IMR-90 (cell line): ENCODE measurements at regions not wholly inside any gene's neighbourhood (a gene's known extent, or its start where the extent isn't known, plus 50 kb on each side); places are given as distances from the start of the nearest gene placed in this dataset.
A peak's percentile ranks its signal among the peaks of the same experiment; 100 is the strongest.

Experiments
- ATAC-seq: fragments of 200-7000 bp; cut with Tn5 transposase; 2 replicates; pipeline ENCODE4 v1.9.1; 2020; ENCODE audit warnings: low read depth, mild to moderate bottlenecking, moderate library complexity
- BruUV-seq: library from RNA; stranded (reverse); fragments of 400-500 nt; replicated peaks from 2 replicates; lab custom pipeline; 2021; lab: Mats Ljungman, UMichigan
- CTCF ChIA-PET: fragments of 300-600 bp; formaldehyde crosslinking; extraction: SDS; loops from one replicate; lab custom pipeline; 2021; ENCODE audit warnings: antibody characterized with exemption; lab: Yijun Ruan, JAX
- POLR2A ChIA-PET: fragments of 300-600 bp; sonication (Branson Sonifier 250); formaldehyde crosslinking; loops from one replicate; lab custom pipeline; 2022; ENCODE audit warnings: antibody characterized with exemption; ENCODE audit not compliant: unreplicated experiment; lab: Charles Lee
- DNase-seq: peaks from one replicate; pipeline ENCODE4 v3.0.0; 2013
- H2AFZ ChIP-seq: replicated peaks from 2 replicates; pipeline ENCODE3; 2013; ENCODE audit warnings: low read length, mild to moderate bottlenecking; ENCODE audit not compliant: poor library complexity
- H2AK5ac ChIP-seq: 2 replicates; pipeline ENCODE4 v1.6.1; 2013; ENCODE audit warnings: low read depth, low read length, inconsistent platforms
- H2AK9ac ChIP-seq: replicated peaks from 2 replicates; pipeline ENCODE3; 2013; ENCODE audit warnings: mild to moderate bottlenecking, low read depth, low read length, moderate library complexity; ENCODE audit not compliant: poor library complexity
- H2BK120ac ChIP-seq: 2 replicates; pipeline ENCODE4 v1.6.1; 2013; ENCODE audit warnings: low read depth, low read length, inconsistent platforms
- H2BK15ac ChIP-seq: 3 replicates; pipeline ENCODE4 v1.6.1; 2013; ENCODE audit warnings: low read depth, low read length, inconsistent platforms
- H2BK20ac ChIP-seq: 2 replicates; pipeline ENCODE4 v1.6.1; 2013; ENCODE audit warnings: low read depth, mild to moderate bottlenecking, inconsistent platforms, low read length, moderate library complexity
- H2BK5ac ChIP-seq: 2 replicates; pipeline ENCODE4 v1.6.1; 2013; ENCODE audit warnings: mild to moderate bottlenecking, low read depth, low read length, inconsistent platforms; ENCODE audit not compliant: poor library complexity, severe bottlenecking
- H3K14ac ChIP-seq: replicated peaks from 2 replicates; pipeline ENCODE4 v1.6.1; 2013; ENCODE audit warnings: low read depth, low read length, inconsistent platforms
- H3K18ac ChIP-seq: 2 replicates; pipeline ENCODE4 v1.6.1; 2013; ENCODE audit warnings: low read depth, low read length, control low read depth
- H3K23ac ChIP-seq: 2 replicates; pipeline ENCODE4 v1.6.1; 2013; ENCODE audit warnings: low read depth, low read length, inconsistent platforms
- H3K27ac ChIP-seq: 2 replicates; pipeline ENCODE4 v1.5.1; 2013; ENCODE audit warnings: mild to moderate bottlenecking, control low read depth, low read length; ENCODE audit not compliant: insufficient read depth
- H3K27me3 ChIP-seq: 2 replicates; pipeline ENCODE4 v1.6.1; 2013; ENCODE audit warnings: low read length; ENCODE audit not compliant: control insufficient read depth, insufficient read depth
- H3K36me3 ChIP-seq: 2 replicates; pipeline ENCODE4 v1.6.1; 2013; ENCODE audit warnings: low read length, mixed read lengths; ENCODE audit not compliant: control insufficient read depth, insufficient read depth
- H3K4ac ChIP-seq: 2 replicates; pipeline ENCODE4 v1.6.1; 2013; ENCODE audit warnings: low read depth, low read length, inconsistent platforms
- H3K4me1 ChIP-seq: 2 replicates; pipeline ENCODE4 v1.6.1; 2013; ENCODE audit warnings: low read length, mixed read lengths; ENCODE audit not compliant: control insufficient read depth, insufficient read depth
- H3K4me2 ChIP-seq: 2 replicates; pipeline ENCODE4 v1.6.1; 2013; ENCODE audit warnings: low read depth, mild to moderate bottlenecking, control low read depth, low read length, moderate library complexity
- H3K4me3 ChIP-seq: 2 replicates; pipeline ENCODE4 v1.5.1; 2013; ENCODE audit warnings: low read depth, mild to moderate bottlenecking, control low read depth, low read length, moderate library complexity; ENCODE audit not compliant: insufficient read depth
- H3K56ac ChIP-seq: 2 replicates; pipeline ENCODE4 v1.6.1; 2013; ENCODE audit warnings: low read length, inconsistent platforms; ENCODE audit not compliant: insufficient read depth; ENCODE audit errors: extremely low read depth
- H3K79me1 ChIP-seq, 2 experiments: 2 replicates each; pipeline ENCODE4 v1.6.1; 2013; ENCODE audit warnings: low read length in 2 of 2, inconsistent platforms in 1 of 2, low read depth in 1 of 2
- H3K9ac ChIP-seq: 2 replicates; pipeline ENCODE4 v1.6.1; 2013; ENCODE audit warnings: low read depth, low read length, control low read depth
- H3K9me1 ChIP-seq: 2 replicates; pipeline ENCODE4 v1.6.1; 2013; ENCODE audit warnings: low read length, inconsistent platforms; ENCODE audit not compliant: insufficient read depth
- H3K9me3 ChIP-seq: 2 replicates; pipeline ENCODE4 v1.6.1; 2013; ENCODE audit warnings: low read length; ENCODE audit not compliant: control insufficient read depth, insufficient read depth
- H4K20me1 ChIP-seq: 2 replicates; pipeline ENCODE4 v1.6.1; 2013; ENCODE audit warnings: low read length, inconsistent platforms; ENCODE audit not compliant: insufficient read depth
- H4K5ac ChIP-seq: 2 replicates; pipeline ENCODE4 v1.6.1; 2013; ENCODE audit warnings: mild to moderate bottlenecking, low read depth, low read length, control low read depth
- H4K8ac ChIP-seq, 2 experiments: 2 replicates each; pipeline ENCODE4 v1.6.1; 2013; ENCODE audit warnings: low read depth in 2 of 2, low read length in 2 of 2, control low read depth in 1 of 2, inconsistent platforms in 1 of 2
- H4K91ac ChIP-seq: 2 replicates; pipeline ENCODE4 v1.6.1; 2013; ENCODE audit warnings: low read depth, low read length, inconsistent platforms; ENCODE audit not compliant: insufficient read depth
- BHLHE40 ChIP-seq: fragments of 150-350 bp; IDR thresholded peaks from 2 replicates; pipeline ENCODE4 v1.6.1; 2016; ENCODE audit warnings: mild to moderate bottlenecking, low read depth, low read length
- CEBPB ChIP-seq: IDR thresholded peaks from 2 replicates; pipeline ENCODE4 v1.6.1; 2012; ENCODE audit warnings: low read depth, low read length, improper control_type of control experiment
- CHD1 ChIP-seq: IDR thresholded peaks from 2 replicates; pipeline ENCODE4 v1.6.1; 2012; ENCODE audit warnings: low read depth, low read length, improper control_type of control experiment
- FOS ChIP-seq: fragments of 150-350 bp; IDR thresholded peaks from 2 replicates; pipeline ENCODE4 v1.6.1; 2016; ENCODE audit warnings: low read depth, low read length
- MAFK ChIP-seq: IDR thresholded peaks from 2 replicates; pipeline ENCODE4 v1.6.1; 2012; ENCODE audit warnings: low read depth, low read length, improper control_type of control experiment
- MAZ ChIP-seq: IDR thresholded peaks from 2 replicates; pipeline ENCODE4 v1.6.1; 2012; ENCODE audit warnings: low read depth, mild to moderate bottlenecking, low read length, improper control_type of control experiment, moderate library complexity, borderline replicate concordance
- NFE2L2 ChIP-seq: fragments of 150-350 bp; IDR thresholded peaks from 2 replicates; pipeline ENCODE4 v1.6.1; 2016; ENCODE audit warnings: low read depth, mild to moderate bottlenecking, low read length
- POLR2A ChIP-seq: IDR thresholded peaks from 2 replicates; pipeline ENCODE4 v1.6.1; 2012; ENCODE audit warnings: mild to moderate bottlenecking, low read depth, low read length
- RAD21 ChIP-seq: IDR thresholded peaks from 2 replicates; pipeline ENCODE4 v1.6.1; 2012; ENCODE audit warnings: low read length, improper control_type of control experiment
- RFX5 ChIP-seq: IDR thresholded peaks from 2 replicates; pipeline ENCODE4 v1.8.0; 2012; ENCODE audit warnings: low read depth, mild to moderate bottlenecking, low read length, moderate library complexity
- SMC3 ChIP-seq: fragments of 150-350 bp; IDR thresholded peaks from 2 replicates; pipeline ENCODE4 v1.6.1; 2016; ENCODE audit warnings: low read depth, mild to moderate bottlenecking, antibody characterized with exemption, low read length, moderate library complexity
- dilution Hi-C: fragments of 300-500 bp; cut with HindIII; formaldehyde crosslinking; loops from one replicate; pipeline ENCODE4 v1.14.3; 2018; ENCODE audit warnings: low sequenced_read_pairs; ENCODE audit not compliant: unreplicated experiment
- in situ Hi-C: fragments of 300-500 bp; cut with MboI; formaldehyde crosslinking; loops from 3 replicates; pipeline ENCODE4 v1.14.3; 2019; ENCODE audit warnings: low sequenced_read_pairs, inconsistent platforms, mixed read lengths
- intact Hi-C: fragments of 100-400 bp; cut with micrococcal nuclease; formaldehyde crosslinking; loops from 2 replicates; pipeline ENCODE4 v1.10.0; 2022
- TF ChIP-seq, protein P1 (sequence below): fragments of 150-350 bp; IDR thresholded peaks from 2 replicates; pipeline ENCODE4 v1.6.1; 2017; ENCODE audit warnings: mild to moderate bottlenecking, antibody characterized with exemption, low read length, low read depth
- TF ChIP-seq, protein P2 (sequence below): fragments of 150-350 bp; IDR thresholded peaks from 2 replicates; pipeline ENCODE4 v1.6.1; 2016; ENCODE audit warnings: low read depth, mild to moderate bottlenecking, low read length, moderate library complexity, borderline replicate concordance
- TF ChIP-seq, protein P3 (sequence below): conservative IDR thresholded peaks from 2 replicates; pipeline ENCODE4 v1.5.1; 2012; ENCODE audit warnings: mild to moderate bottlenecking, low read depth, low read length, improper control_type of control experiment

DNA sequence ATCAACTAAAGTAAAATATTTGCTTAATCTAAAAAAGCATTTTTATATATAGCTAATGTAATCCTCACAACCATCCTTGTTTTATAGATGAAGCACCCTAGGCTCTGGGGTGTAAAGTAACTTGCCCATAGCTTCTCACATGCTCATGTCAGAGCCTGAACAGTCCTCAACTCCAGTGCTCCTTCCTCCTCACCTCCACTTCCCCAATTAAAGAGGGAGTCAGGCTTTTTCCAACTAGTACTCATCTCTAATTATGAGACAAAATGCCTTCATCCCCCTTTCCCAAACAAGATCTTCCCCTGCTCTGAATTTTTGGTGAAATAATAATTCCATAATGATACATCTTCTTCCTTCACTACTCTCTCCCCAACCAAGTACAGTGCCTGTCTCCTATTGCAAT lies 290.8 kb upstream of the PRDM1 start:
- no peaks in the 10 kb centered on the region for H3K27me3 ChIP-seq
- H2BK15ac ChIP-seq: peak overlapping the region; percentile 57; the same call in 1 of the 3 replicates
- H4K20me1 ChIP-seq: no peaks in the 10 kb centered on the region
- 0 out of 2 replicates have a peak overlapping the region, but pooled peaks have one; percentile 33 for H2BK120ac ChIP-seq
- BruUV-seq: no TSS peak
- no peaks in the 10 kb centered on the region for H3K9me3 ChIP-seq
- DNase-seq: no peak
- H3K56ac ChIP-seq: no peak overlapping the region
- no peak overlapping the region for H3K4me2 ChIP-seq
- no peak overlapping the region for H3K14ac ChIP-seq
- in situ Hi-C loops (no loop called here), dilution Hi-C loops (no loop called here), intact Hi-C loops (loop anchor here (5.0 to 10.0 kb wide), 2 partner anchors 197 to 289 kb away; partner anchors contain the start of gene PRDM1)
- H2BK20ac ChIP-seq: peak overlapping the region; percentile 36; the same call in 1 of the 2 replicates
- H3K36me3 ChIP-seq: no peaks in the 10 kb centered on the region
- 0 out of 2 replicates have a peak overlapping the region, but pooled peaks have one; percentile 10 for H2AK5ac ChIP-seq
- H2BK5ac ChIP-seq: no peak overlapping the region
- ChIA-PET POLR2A (no interaction called here), CTCF (interaction anchor here (0.7 kb wide), 1 partner anchor 37 kb away, joined by 3 read pairs; no protein-coding TSS in a partner anchor)
- no peak overlapping the region for H4K91ac ChIP-seq
- 0 out of 2 replicates have a peak overlapping the region, but pooled peaks have one; percentile 19 for H4K5ac ChIP-seq
- H3K18ac ChIP-seq: peak overlapping the region; percentile 37; the same call in 1 of the 2 replicates
- H3K4me1 ChIP-seq: peaks cover 11% of the 10 kb centered on the region
- no peak overlapping the region for H3K9ac ChIP-seq
- 0 out of 2 replicates have a peak overlapping the region, but pooled peaks have one; percentile 6 for H3K4ac ChIP-seq
- H3K27ac ChIP-seq: no peak overlapping the region
- no peak overlapping the region for H2AFZ ChIP-seq
- H3K79me1 ChIP-seq: no peaks in the 10 kb centered on the region
- TF ChIP-seq POLR2A: no peak
- no peak for TF ChIP-seq CHD1
- no peak for TF ChIP-seq RAD21
- TF ChIP-seq FOS: no peak
- TF ChIP-seq, protein P1, sequence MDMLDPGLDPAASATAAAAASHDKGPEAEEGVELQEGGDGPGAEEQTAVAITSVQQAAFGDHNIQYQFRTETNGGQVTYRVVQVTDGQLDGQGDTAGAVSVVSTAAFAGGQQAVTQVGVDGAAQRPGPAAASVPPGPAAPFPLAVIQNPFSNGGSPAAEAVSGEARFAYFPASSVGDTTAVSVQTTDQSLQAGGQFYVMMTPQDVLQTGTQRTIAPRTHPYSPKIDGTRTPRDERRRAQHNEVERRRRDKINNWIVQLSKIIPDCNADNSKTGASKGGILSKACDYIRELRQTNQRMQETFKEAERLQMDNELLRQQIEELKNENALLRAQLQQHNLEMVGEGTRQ: no peak
- TF ChIP-seq MAFK: no peak
- no peak for TF ChIP-seq CEBPB
- TF ChIP-seq, protein P2, sequence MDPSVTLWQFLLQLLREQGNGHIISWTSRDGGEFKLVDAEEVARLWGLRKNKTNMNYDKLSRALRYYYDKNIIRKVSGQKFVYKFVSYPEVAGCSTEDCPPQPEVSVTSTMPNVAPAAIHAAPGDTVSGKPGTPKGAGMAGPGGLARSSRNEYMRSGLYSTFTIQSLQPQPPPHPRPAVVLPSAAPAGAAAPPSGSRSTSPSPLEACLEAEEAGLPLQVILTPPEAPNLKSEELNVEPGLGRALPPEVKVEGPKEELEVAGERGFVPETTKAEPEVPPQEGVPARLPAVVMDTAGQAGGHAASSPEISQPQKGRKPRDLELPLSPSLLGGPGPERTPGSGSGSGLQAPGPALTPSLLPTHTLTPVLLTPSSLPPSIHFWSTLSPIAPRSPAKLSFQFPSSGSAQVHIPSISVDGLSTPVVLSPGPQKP: no peak
- TF ChIP-seq NFE2L2: no peak
- no peak for TF ChIP-seq MAZ
- TF ChIP-seq BHLHE40: no peak
- TF ChIP-seq, protein P3, sequence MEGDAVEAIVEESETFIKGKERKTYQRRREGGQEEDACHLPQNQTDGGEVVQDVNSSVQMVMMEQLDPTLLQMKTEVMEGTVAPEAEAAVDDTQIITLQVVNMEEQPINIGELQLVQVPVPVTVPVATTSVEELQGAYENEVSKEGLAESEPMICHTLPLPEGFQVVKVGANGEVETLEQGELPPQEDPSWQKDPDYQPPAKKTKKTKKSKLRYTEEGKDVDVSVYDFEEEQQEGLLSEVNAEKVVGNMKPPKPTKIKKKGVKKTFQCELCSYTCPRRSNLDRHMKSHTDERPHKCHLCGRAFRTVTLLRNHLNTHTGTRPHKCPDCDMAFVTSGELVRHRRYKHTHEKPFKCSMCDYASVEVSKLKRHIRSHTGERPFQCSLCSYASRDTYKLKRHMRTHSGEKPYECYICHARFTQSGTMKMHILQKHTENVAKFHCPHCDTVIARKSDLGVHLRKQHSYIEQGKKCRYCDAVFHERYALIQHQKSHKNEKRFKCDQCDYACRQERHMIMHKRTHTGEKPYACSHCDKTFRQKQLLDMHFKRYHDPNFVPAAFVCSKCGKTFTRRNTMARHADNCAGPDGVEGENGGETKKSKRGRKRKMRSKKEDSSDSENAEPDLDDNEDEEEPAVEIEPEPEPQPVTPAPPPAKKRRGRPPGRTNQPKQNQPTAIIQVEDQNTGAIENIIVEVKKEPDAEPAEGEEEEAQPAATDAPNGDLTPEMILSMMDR: no peak
- TF ChIP-seq SMC3: no peak
- TF ChIP-seq RFX5: no peak
- H4K8ac ChIP-seq: no peak overlapping the region
- no peak for ATAC-seq
- H2AK9ac ChIP-seq: no peak overlapping the region
- H3K9me1 ChIP-seq: peaks cover 11% of the 10 kb centered on the region
- H3K23ac ChIP-seq: no peak overlapping the region
- no peak overlapping the region for H3K4me3 ChIP-seq
